LNCaP clone FGC (cell line): ENCODE measurements at regions not wholly inside any gene's neighbourhood (a gene's known extent, or its start where the extent isn't known, plus 50 kb on each side); places are given as distances from the start of the nearest gene placed in this dataset.

ENCODE experiments used
- DNase-seq: peaks from one replicate; pipeline ENCODE4 v3.0.0-alpha.2; 2011; ENCODE audit warnings: low read depth
- H3K4me3 ChIP-seq: 2 replicates; pipeline ENCODE4 v1.5.1; 2011; ENCODE audit warnings: mild to moderate bottlenecking, low read depth, low read length, control low read depth
- TF ChIP-seq, protein P1 (sequence below): IDR thresholded peaks from 2 replicates; pipeline ENCODE4 v1.5.1; 2012; ENCODE audit warnings: mild to moderate bottlenecking; ENCODE audit not compliant: control insufficient read depth, insufficient read depth; ENCODE audit errors: extremely low read depth

DNA sequence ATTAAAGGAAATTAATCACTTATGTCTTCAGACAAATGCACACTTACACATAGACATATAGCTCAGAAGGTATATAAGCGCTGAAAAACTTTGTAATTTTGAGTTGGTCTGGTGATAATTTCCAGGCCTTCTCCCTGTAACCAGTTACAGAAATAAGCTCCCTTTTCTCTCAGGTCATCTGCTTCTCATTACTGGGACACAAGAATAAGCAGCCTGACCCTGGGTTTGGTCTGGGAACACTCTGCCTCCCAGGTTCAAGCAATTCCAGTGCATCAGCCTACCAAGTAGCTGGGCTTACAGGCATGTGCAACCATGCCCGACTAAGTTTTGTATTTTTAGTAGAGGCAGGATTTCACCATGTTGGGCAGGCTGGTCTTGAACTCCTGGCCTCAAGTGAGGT lies 274.5 kb downstream of the LMO7 start:
- no peak for DNase-seq
- H3K4me3 ChIP-seq = no peak overlapping the region
- TF ChIP-seq, protein P1, sequence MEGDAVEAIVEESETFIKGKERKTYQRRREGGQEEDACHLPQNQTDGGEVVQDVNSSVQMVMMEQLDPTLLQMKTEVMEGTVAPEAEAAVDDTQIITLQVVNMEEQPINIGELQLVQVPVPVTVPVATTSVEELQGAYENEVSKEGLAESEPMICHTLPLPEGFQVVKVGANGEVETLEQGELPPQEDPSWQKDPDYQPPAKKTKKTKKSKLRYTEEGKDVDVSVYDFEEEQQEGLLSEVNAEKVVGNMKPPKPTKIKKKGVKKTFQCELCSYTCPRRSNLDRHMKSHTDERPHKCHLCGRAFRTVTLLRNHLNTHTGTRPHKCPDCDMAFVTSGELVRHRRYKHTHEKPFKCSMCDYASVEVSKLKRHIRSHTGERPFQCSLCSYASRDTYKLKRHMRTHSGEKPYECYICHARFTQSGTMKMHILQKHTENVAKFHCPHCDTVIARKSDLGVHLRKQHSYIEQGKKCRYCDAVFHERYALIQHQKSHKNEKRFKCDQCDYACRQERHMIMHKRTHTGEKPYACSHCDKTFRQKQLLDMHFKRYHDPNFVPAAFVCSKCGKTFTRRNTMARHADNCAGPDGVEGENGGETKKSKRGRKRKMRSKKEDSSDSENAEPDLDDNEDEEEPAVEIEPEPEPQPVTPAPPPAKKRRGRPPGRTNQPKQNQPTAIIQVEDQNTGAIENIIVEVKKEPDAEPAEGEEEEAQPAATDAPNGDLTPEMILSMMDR = no peak
